HG03442 (cell line): ENCODE measurements at regions not wholly inside any gene's neighbourhood (a gene's known extent, or its start where the extent isn't known, plus 50 kb on each side); places are given as distances from the start of the nearest gene placed in this dataset.
"Not testable (repeated sequence)": the region's sequence is repeated elsewhere in the genome, so short reads cannot be mapped to it uniquely, and the experiment has no call there.

ENCODE experiments used
- ATAC-seq: cut with Tn5 transposase; IDR thresholded peaks from one replicate; pipeline ENCODE4 v1.9.1; 2021; ENCODE audit warnings: mild to moderate bottlenecking, moderate library complexity; ENCODE audit not compliant: unreplicated experiment

GRCh38 chr6:105884426-105884825 lies 201.7 kb upstream of the PRDM1 start:
- no peak for ATAC-seq

GRCh38 chr6:105884011-105884410 lies 202.1 kb upstream of the PRDM1 start:
- ATAC-seq: no peak

- ATAC-seq: no peak
These were observed 203.3 kb upstream of the PRDM1 start for GRCh38 chr6:105882828-105883227.

- ATAC-seq: no peak
These were observed 203.9 kb upstream of the PRDM1 start for GRCh38 chr6:105882121-105882803.

GRCh38 chr6:105881608-105882007 lies 204.5 kb upstream of the PRDM1 start:
- no peak for ATAC-seq

GRCh38 chr6:105880030-105880492 lies 206.1 kb upstream of the PRDM1 start:
- ATAC-seq: peak; percentile 60

GRCh38 chr6:105879146-105879545 lies 207.0 kb upstream of the PRDM1 start:
- ATAC-seq: no peak

GRCh38 chr6:105875974-105876640 lies 210.0 kb upstream of the PRDM1 start:
- ATAC-seq: no peak

GRCh38 chr6:105874835-105875626 lies 211.1 kb upstream of the PRDM1 start:
- ATAC-seq: no peak

- no peak for ATAC-seq
These were observed 212.3 kb upstream of the PRDM1 start for GRCh38 chr6:105873799-105874198.

GRCh38 chr6:105873211-105873704 lies 212.9 kb upstream of the PRDM1 start:
- no peak for ATAC-seq

GRCh38 chr6:105872249-105872648 lies 213.9 kb upstream of the PRDM1 start:
- ATAC-seq: no peak

- no peak for ATAC-seq
These were observed 214.6 kb upstream of the PRDM1 start for GRCh38 chr6:105871542-105871941.

GRCh38 chr6:105869835-105870440 lies 216.2 kb upstream of the PRDM1 start:
- no peak for ATAC-seq

GRCh38 chr6:105868823-105869460 lies 217.2 kb upstream of the PRDM1 start:
- no peak for ATAC-seq

GRCh38 chr6:105867821-105868220 lies 218.3 kb upstream of the PRDM1 start:
- no peak for ATAC-seq

GRCh38 chr6:105867277-105867676 lies 218.9 kb upstream of the PRDM1 start:
- no peak for ATAC-seq

GRCh38 chr6:105862936-105863607 lies 223.1 kb upstream of the PRDM1 start:
- ATAC-seq: no peak

GRCh38 chr6:105860927-105861326 lies 225.2 kb upstream of the PRDM1 start:
- not testable (repeated sequence) for ATAC-seq

GRCh38 chr6:105859457-105859856 lies 226.7 kb upstream of the PRDM1 start:
- no peak for ATAC-seq
